NCI-H2227 treated with DMSO at 0.1 percent for 48 hours (cell line): ENCODE measurements at regions not wholly inside any gene's neighbourhood (a gene's known extent, or its start where the extent isn't known, plus 50 kb on each side); places are given as distances from the start of the nearest gene placed in this dataset.

Source experiments
- DNase-seq: peaks from one replicate; lab custom pipeline; 2025; lab: John Stamatoyannopoulos, UW

DNA sequence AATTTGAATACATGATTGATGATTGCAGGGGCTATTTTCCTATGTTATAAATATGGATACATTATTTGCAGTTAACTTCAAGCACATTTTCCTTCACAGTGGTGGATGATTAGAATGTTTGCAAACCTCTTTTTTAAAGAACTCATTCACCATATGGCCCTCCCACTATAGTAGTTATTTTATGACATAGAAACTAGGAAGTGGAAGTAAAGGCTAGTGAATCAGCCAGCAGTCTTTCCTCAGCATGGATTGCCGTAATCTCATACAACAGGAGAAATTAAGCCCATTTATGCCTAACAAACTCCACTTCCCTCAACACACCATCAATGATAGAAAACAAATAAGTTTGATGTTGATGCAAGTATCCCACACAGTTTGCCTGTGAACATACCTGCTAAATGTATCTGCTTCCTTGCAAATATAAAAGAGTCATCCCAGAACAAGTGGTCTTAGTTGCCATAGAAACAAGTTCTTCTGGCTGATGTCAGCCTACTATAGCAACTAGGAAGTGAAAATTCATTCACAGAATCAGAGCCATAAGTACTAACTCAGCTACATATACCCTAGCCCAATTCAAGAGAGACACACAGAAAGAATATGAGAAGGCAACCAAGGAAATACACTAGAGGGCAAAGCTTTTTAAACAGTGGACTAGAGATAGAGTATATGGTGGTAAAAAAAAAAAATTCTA lies 100.9 kb upstream of the RADX start:
- peak; percentile 28 for DNase-seq
